NB4 (cell line): ENCODE measurements at regions not wholly inside any gene's neighbourhood (a gene's known extent, or its start where the extent isn't known, plus 50 kb on each side); places are given as distances from the start of the nearest gene placed in this dataset.

Experiments used
- DNase-seq: peaks from one replicate; pipeline ENCODE4 v3.0.0; 2010; ENCODE audit warnings: low read depth
- H3K4me3 ChIP-seq: one replicate; pipeline ENCODE4 v1.5.1; 2011; ENCODE audit warnings: mild to moderate bottlenecking, low read depth, low read length, moderate library complexity
- CTCF ChIP-seq: IDR thresholded peaks from one replicate; pipeline ENCODE4 v1.5.1; 2012; ENCODE audit warnings: low read depth, low read length
- MAX ChIP-seq: IDR thresholded peaks from 2 replicates; pipeline ENCODE4 v1.6.1; 2011; ENCODE audit warnings: low read depth, low read length
- MYC ChIP-seq: IDR thresholded peaks from 2 replicates; pipeline ENCODE4 v1.6.1; 2011; ENCODE audit warnings: low read depth, low read length
- POLR2A ChIP-seq: IDR thresholded peaks from 2 replicates; pipeline ENCODE4 v1.6.1; 2011; ENCODE audit warnings: mild to moderate bottlenecking; ENCODE audit not compliant: insufficient read length; ENCODE audit errors: extremely low read depth

GRCh38 chr6:169380493-169380892, 126.8 kb upstream of the THBS2 start:
- TF ChIP-seq POLR2A (no peak), MAX (no peak), MYC (no peak), CTCF (no peak)
- no peak for DNase-seq
- H3K4me3 ChIP-seq, result no peak overlapping the region

- no peak overlapping the region for H3K4me3 ChIP-seq
- DNase-seq, result no peak
- TF ChIP-seq CTCF, result no peak
- no peak for TF ChIP-seq MYC
- TF ChIP-seq POLR2A, result no peak
- TF ChIP-seq MAX, result no peak
Measured at GRCh38 chr6:169379495-169380070, 125.9 kb upstream of the THBS2 start.

- DNase-seq, result no peak
- TF ChIP-seq MYC (no peak), CTCF (no peak), POLR2A (no peak), MAX (no peak)
- no peak overlapping the region for H3K4me3 ChIP-seq
Measured at GRCh38 chr6:169378620-169379381, 125.2 kb upstream of the THBS2 start.

- no peak for DNase-seq
- H3K4me3 ChIP-seq, result no peak overlapping the region
- TF ChIP-seq MAX, result no peak
- TF ChIP-seq MYC, result no peak
- TF ChIP-seq POLR2A, result no peak
- TF ChIP-seq CTCF, result no peak
Measured at GRCh38 chr6:169376458-169376857, 122.8 kb upstream of the THBS2 start.

GRCh38 chr6:169372589-169372988, 118.9 kb upstream of the THBS2 start:
- no peak for DNase-seq
- TF ChIP-seq MYC, result no peak
- no peak for TF ChIP-seq CTCF
- TF ChIP-seq POLR2A, result no peak
- no peak for TF ChIP-seq MAX
- H3K4me3 ChIP-seq, result no peak overlapping the region
